ENCODE measurements at regions not wholly inside any gene's neighbourhood (a gene's known extent, or its start where the extent isn't known, plus 50 kb on each side); places are given as distances from the start of the nearest gene placed in this dataset.

DNA sequence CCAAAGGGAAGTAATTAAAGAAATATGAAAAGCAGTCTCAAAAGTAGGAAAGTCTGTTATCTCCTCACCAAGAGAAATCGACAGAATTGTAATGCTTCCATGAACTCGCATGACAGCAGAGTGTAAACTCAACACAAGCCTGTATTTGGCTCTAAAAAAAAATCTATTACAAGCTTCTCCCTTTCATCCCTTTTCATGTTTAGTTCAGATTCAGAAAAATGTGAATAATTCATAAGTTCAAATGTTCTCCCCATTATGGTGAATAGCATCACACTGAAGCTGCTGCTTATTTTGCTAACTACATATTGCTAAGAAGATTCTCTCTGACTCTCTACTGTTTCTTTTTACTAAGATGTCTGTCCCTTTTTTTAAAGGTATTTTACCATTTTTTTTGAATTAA lies 910.3 kb upstream of the MBL2 start:
- Histone ChIP-seq H3K9ac (ENCODE audit: low read length) (no peak overlapping the region), H3K9me3 (ENCODE audit: control extremely low read depth in 1 of 3, control insufficient read depth in 2 of 3, insufficient read depth in 1 of 3, low read length in 2 of 3) (no peaks in the 10 kb centered on the region), H3K4me3 (ENCODE audit: control extremely low read depth in 1 of 5, extremely low read depth in 1 of 5, insufficient read depth in 1 of 5, low read depth in 2 of 5, low read length in 4 of 5) (no peak overlapping the region), H2AFZ (ENCODE audit: insufficient read depth, low read depth, low read length, poor library complexity, severe bottlenecking) (no peak overlapping the region), H3K79me2 (ENCODE audit: control insufficient read depth, insufficient read depth, low read length) (no peaks in the 10 kb centered on the region), H3K27me3 (replicated peaks in 1 of 4; ENCODE audit: control extremely low read depth in 1 of 4, control insufficient read depth in 3 of 4, insufficient read depth in 4 of 4, low read length in 3 of 4) (no peaks in the 10 kb centered on the region), H3K4me2 (replicated peaks; ENCODE audit: low read depth, low read length, poor library complexity, severe bottlenecking) (no peak overlapping the region), H3K36me3 (replicated peaks in 1 of 2; ENCODE audit: control extremely low read depth in 1 of 2, control insufficient read depth in 1 of 2, extremely low read depth in 1 of 2, insufficient read depth in 2 of 2, low read length in 1 of 2) (no peaks in the 10 kb centered on the region), H3K27ac (ENCODE audit: low read length in 2 of 2) (no peak overlapping the region), H3K4me1 (ENCODE audit: control insufficient read depth in 2 of 2, insufficient read depth in 2 of 2, low read length in 2 of 2) (no peaks in the 10 kb centered on the region), H4K20me1 (ENCODE audit: control insufficient read depth, insufficient read depth, low read length, poor library complexity, severe bottlenecking) (no peaks in the 10 kb centered on the region)
- no peaks in the 10 kb centered on the region for H3K4me1 Mint-ChIP-seq
- no peaks in the 10 kb centered on the region for H3K27me3 Mint-ChIP-seq
- peaks cover 3% of the 10 kb centered on the region for H3K9me3 Mint-ChIP-seq (ENCODE audit: insufficient read depth)
- ChIA-PET CTCF (no interaction called here), POLR2A (no interaction called here)
- H3K27ac Mint-ChIP-seq, result no peak overlapping the region
- no peak overlapping the region for H3K4me3 Mint-ChIP-seq
- no peak for ATAC-seq (ENCODE audit: low read depth)
- intact Hi-C loops (cut with micrococcal nuclease), result no loop called here
- no peak for TF ChIP-seq EZH2 (IDR thresholded peaks at IDR 0.05; ENCODE audit: borderline replicate concordance, insufficient read depth, low read depth, low read length, poor library complexity, severe bottlenecking)
- no peak for TF ChIP-seq CTCF (IDR thresholded peaks at IDR 0.05)
- no peak for DNase-seq
- no CpG with 5 or more reads among the region's 2 CpGs for WGBS (ENCODE audit: insufficient coverage)

DNA sequence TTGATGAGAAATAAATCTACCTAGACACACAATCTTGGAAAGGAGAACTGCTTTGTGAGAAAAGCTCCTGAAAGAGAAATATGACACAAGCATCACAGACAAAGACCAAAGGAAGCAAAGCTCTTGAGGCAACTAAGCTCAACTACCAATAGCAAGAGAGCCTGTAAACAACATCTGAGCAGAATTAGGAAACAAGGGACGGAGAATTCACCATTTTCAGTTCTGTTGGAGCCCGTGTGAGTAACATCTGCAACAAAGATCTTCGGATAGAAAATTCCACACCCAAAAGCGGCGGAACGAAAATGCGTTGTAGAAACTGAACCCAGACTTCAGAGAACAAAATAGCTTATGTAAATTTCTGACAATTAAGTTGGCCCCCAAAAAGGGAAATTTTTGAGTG lies 909.9 kb upstream of the MBL2 start:
- H3K4me1 ChIP-seq (ENCODE audit: control insufficient read depth in 2 of 2, insufficient read depth in 2 of 2, low read length in 2 of 2), result no peaks in the 10 kb centered on the region
- TF ChIP-seq CTCF (IDR thresholded peaks at IDR 0.05), result no peak
- no peak for TF ChIP-seq EZH2 (IDR thresholded peaks at IDR 0.05; ENCODE audit: borderline replicate concordance, insufficient read depth, low read depth, low read length, poor library complexity, severe bottlenecking)
- H3K27ac Mint-ChIP-seq, result no peak overlapping the region
- no peak overlapping the region for H3K4me3 Mint-ChIP-seq
- H3K4me1 Mint-ChIP-seq, result no peaks in the 10 kb centered on the region
- H2AFZ ChIP-seq (ENCODE audit: insufficient read depth, low read depth, low read length, poor library complexity, severe bottlenecking), result no peak overlapping the region
- peaks cover 3% of the 10 kb centered on the region for H3K9me3 Mint-ChIP-seq (ENCODE audit: insufficient read depth)
- WGBS (ENCODE audit: insufficient coverage), result 83% methylated on average over 2 of the region's 7 CpGs
- no peaks in the 10 kb centered on the region for H3K27me3 ChIP-seq (replicated peaks in 1 of 4; ENCODE audit: control extremely low read depth in 1 of 4, control insufficient read depth in 3 of 4, insufficient read depth in 4 of 4, low read length in 3 of 4)
- H3K4me2 ChIP-seq (replicated peaks; ENCODE audit: low read depth, low read length, poor library complexity, severe bottlenecking), result no peak overlapping the region
- H3K9me3 ChIP-seq (ENCODE audit: control extremely low read depth in 1 of 3, control insufficient read depth in 2 of 3, insufficient read depth in 1 of 3, low read length in 2 of 3), result no peaks in the 10 kb centered on the region
- H3K9ac ChIP-seq (ENCODE audit: low read length), result no peak overlapping the region
- ChIA-PET CTCF (no interaction called here), POLR2A (no interaction called here)
- DNase-seq (no peak), ATAC-seq (ENCODE audit: low read depth) (no peak)
- no peaks in the 10 kb centered on the region for H3K36me3 ChIP-seq (replicated peaks in 1 of 2; ENCODE audit: control extremely low read depth in 1 of 2, control insufficient read depth in 1 of 2, extremely low read depth in 1 of 2, insufficient read depth in 2 of 2, low read length in 1 of 2)
- H3K79me2 ChIP-seq (ENCODE audit: control insufficient read depth, insufficient read depth, low read length), result no peaks in the 10 kb centered on the region
- intact Hi-C loops (cut with micrococcal nuclease), result no loop called here
- H4K20me1 ChIP-seq (ENCODE audit: control insufficient read depth, insufficient read depth, low read length, poor library complexity, severe bottlenecking), result no peaks in the 10 kb centered on the region
- H3K27ac ChIP-seq (ENCODE audit: low read length in 2 of 2), result no peak overlapping the region
- H3K4me3 ChIP-seq (ENCODE audit: control extremely low read depth in 1 of 5, extremely low read depth in 1 of 5, insufficient read depth in 1 of 5, low read depth in 2 of 5, low read length in 4 of 5), result no peak overlapping the region
- no peaks in the 10 kb centered on the region for H3K27me3 Mint-ChIP-seq

All from B cell (primary cell).